BJ (cell line): ENCODE measurements at regions not wholly inside any gene's neighbourhood (a gene's known extent, or its start where the extent isn't known, plus 50 kb on each side); places are given as distances from the start of the nearest gene placed in this dataset.

ENCODE experiments used
- CTCF ChIA-PET: fragments of 350-600 bp; formaldehyde crosslinking; extraction: SDS; loops from one replicate; lab custom pipeline; 2021; ENCODE audit warnings: antibody characterized with exemption, inconsistent platforms; lab: Yijun Ruan, JAX
- POLR2A ChIA-PET: fragments of 300-600 bp; sonication (Branson Sonifier 250); formaldehyde crosslinking; extraction: SDS; loops from one replicate; lab custom pipeline; 2021; ENCODE audit warnings: antibody characterized with exemption; lab: Charles Lee
- DNase-seq: peaks from one replicate; pipeline ENCODE4 v3.0.0-alpha.2; 2011; ENCODE audit warnings: low read depth
- H3K27me3 ChIP-seq: 2 replicates; pipeline ENCODE4 v1.6.0; 2011; ENCODE audit warnings: low read length; ENCODE audit not compliant: control insufficient read depth, insufficient read depth
- H3K36me3 ChIP-seq: 2 replicates; pipeline ENCODE4 v1.5.1; 2011; ENCODE audit warnings: low read length; ENCODE audit not compliant: control insufficient read depth, insufficient read depth
- H3K4me3 ChIP-seq: 2 replicates; pipeline ENCODE4 v1.5.1; 2011; ENCODE audit warnings: low read depth, mild to moderate bottlenecking, control low read depth, low read length
- CTCF ChIP-seq: IDR thresholded peaks from 2 replicates; pipeline ENCODE4 v1.5.1; 2011; ENCODE audit warnings: low read depth, mild to moderate bottlenecking, control low read depth, inconsistent platforms, low read length, moderate library complexity; ENCODE audit not compliant: insufficient read depth

- no peak for TF ChIP-seq CTCF
- DNase-seq, result no peak
- ChIA-PET CTCF (no interaction called here), POLR2A (no interaction called here)
- Histone ChIP-seq H3K27me3 (no peaks in the 10 kb centered on the region), H3K36me3 (no peaks in the 10 kb centered on the region), H3K4me3 (no peak overlapping the region)
Observed at GRCh38 chr2:83320053-83320452, 1139.0 kb downstream of the SUCLG1 start.

DNA sequence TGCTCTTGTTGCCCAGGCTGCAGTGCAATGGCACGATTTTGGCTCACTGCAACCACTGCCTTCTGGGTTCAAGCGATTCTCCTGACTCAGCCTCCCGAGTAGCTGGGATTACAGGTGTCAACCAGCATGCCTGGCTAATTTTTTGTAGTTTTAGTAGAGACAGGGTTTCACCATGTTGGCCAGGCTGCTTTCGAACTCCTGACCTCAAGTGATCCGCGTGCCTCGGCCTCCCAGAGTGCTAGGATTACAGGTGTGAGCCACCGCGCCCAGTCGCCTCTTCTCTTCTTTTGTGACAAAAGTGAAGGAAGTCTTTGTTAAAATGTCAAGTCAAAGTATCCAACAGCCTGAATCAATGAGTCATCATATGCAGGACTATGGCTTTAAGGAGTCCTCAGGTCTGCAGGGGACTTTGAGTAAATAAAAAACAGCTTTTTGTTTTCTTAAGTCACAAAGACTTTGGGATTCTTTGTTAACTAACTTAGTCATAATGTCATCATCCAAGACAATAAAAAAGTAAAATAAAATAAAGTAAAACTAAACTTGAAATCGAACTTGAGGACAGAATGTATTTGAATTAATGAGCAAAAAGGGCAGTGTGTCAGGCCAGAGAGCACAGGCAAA is 1153.2 kb downstream of the SUCLG1 start:
- ChIA-PET CTCF (interaction anchor here (0.8 kb wide), 1 partner anchor 10 kb away, joined by 3 read pairs; no protein-coding TSS in a partner anchor), POLR2A (no interaction called here)
- no peak for TF ChIP-seq CTCF
- DNase-seq, result no peak
- no peak overlapping the region for H3K4me3 ChIP-seq
- no peaks in the 10 kb centered on the region for H3K27me3 ChIP-seq
- H3K36me3 ChIP-seq, result no peaks in the 10 kb centered on the region

DNA sequence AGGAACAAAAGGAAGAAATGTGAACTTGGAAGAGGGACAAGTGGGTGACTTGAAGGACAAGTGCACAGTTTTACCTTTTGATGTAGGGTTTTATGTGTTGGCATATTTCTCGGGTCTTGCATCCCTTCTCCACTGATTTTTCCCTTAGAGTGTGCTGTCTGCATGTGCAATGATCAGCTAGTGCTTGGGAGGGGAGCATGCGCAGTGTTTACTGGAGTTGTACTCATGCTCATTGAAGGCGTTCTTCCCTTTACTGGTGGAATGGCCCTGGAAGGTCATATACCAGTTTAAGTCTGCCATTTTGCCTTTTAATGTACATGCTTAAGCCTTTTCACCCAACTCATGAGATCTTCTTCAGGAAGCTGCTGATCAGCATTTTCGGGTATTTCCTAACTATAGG is 1168.0 kb downstream of the SUCLG1 start:
- no peaks in the 10 kb centered on the region for H3K27me3 ChIP-seq
- H3K4me3 ChIP-seq, result no peak overlapping the region
- ChIA-PET POLR2A (no interaction called here), CTCF (no interaction called here)
- no peak for TF ChIP-seq CTCF
- H3K36me3 ChIP-seq, result no peaks in the 10 kb centered on the region
- DNase-seq, result no peak

- DNase-seq, result no peak
- no peaks in the 10 kb centered on the region for H3K36me3 ChIP-seq
- no peak overlapping the region for H3K4me3 ChIP-seq
- ChIA-PET CTCF (no interaction called here), POLR2A (no interaction called here)
- no peaks in the 10 kb centered on the region for H3K27me3 ChIP-seq
- TF ChIP-seq CTCF, result no peak
Observed at GRCh38 chr2:83282841-83283240, 1176.2 kb downstream of the SUCLG1 start.

DNA sequence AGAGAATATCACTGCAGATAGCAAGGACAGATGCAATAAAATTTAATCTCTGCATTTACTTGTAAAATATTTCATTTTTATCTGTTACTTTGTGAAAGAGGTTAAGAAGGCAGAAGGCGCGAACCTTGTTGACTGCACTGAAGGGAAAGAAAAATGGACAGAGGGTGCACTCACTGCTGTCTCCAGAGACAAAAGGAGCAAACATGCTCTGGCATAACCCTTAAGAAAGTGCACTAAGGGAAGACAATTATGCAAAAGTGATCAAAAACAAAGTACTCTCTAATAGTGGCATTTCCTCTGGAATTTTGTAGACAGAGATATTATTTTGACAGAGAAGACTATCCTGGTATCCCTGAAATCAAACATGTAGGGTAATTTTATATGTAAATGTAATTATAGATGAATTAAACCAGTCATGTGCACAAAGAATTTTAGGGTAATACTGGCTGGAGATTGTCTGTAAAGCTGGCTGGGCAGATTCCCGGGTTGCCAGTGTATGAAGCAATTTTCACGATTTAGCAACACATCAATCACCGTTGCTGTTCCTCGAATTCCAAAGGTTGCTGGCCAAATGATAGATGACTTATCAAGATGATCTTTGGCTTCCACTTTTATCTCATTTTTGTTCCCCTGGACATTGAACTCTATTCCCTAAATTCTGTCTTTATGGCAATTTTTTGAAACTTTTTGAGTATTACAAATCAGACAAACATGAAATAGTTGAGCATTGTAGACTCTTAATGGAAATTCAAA is 1176.9 kb downstream of the SUCLG1 start:
- no peaks in the 10 kb centered on the region for H3K27me3 ChIP-seq
- ChIA-PET POLR2A (no interaction called here), CTCF (no interaction called here)
- no peaks in the 10 kb centered on the region for H3K36me3 ChIP-seq
- DNase-seq, result no peak
- no peak for TF ChIP-seq CTCF
- H3K4me3 ChIP-seq, result no peak overlapping the region
